ENCODE measurements at regions not wholly inside any gene's neighbourhood (a gene's known extent, or its start where the extent isn't known, plus 50 kb on each side); places are given as distances from the start of the nearest gene placed in this dataset.

DNA sequence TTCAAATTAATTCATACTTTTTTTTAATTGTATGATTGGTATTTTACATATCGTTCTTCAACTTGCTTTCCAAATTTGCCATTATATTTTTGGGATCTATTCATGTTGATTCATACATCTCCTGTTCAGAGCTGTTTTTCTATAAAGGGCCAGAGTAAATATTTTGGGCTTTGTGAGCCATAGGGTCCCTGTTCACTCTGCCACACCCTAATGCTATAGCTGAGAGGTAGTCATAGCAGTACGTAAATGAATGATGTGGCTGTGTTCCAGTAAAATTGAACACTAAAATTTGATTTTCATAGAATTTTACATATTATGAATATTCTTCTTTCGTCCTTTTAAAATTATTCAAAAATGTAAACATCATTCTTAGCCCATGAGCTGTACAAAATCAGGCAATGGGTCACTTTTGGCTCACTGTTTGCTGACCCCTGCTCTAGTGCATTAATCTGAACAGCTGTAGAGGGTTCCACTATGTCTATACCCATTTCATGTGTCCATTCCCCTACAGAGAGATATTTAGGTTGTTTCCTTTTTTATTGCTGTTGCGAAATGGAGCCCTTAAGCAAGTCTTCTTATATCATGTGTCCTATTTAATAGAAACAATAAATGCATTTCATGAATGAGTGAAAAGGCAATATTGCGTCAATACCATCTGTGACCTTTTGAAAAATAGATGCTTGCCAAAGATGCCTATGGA is 136.4 kb upstream of the SALL4 start:
- DNase-seq, result no peak
- H3K27ac ChIP-seq, result no peak overlapping the region
- no peaks in the 10 kb centered on the region for H3K9me3 ChIP-seq
- no peaks in the 10 kb centered on the region for H3K27me3 ChIP-seq
- no peaks in the 10 kb centered on the region for H3K4me1 ChIP-seq
- no peaks in the 10 kb centered on the region for H3K36me3 ChIP-seq (ENCODE audit: low read depth, missing control alignments)
- H3K4me3 ChIP-seq, result no peak overlapping the region
- intact Hi-C loops (cut with DNase I; ENCODE audit: low total_unique reads), result no loop called here
- WGBS, 2 donors, result 85 to 89% methylated on average over 5 of the region's 5 CpGs
- TF ChIP-seq CTCF (IDR thresholded peaks at IDR 0.05) (no peak), POLR2A (IDR thresholded peaks at IDR 0.05) (no peak)

GRCh38 chr20:51937779-51938178 is 135.5 kb upstream of the SALL4 start:
- no peak for TF ChIP-seq CTCF (IDR thresholded peaks at IDR 0.05)
- TF ChIP-seq POLR2A (IDR thresholded peaks at IDR 0.05), result no peak
- WGBS, 2 donors, result 89% methylated on average over 8 of the region's 8 CpGs
- H3K9me3 ChIP-seq, result no peaks in the 10 kb centered on the region
- intact Hi-C loops (cut with DNase I; ENCODE audit: low total_unique reads), result no loop called here
- no peaks in the 10 kb centered on the region for H3K27me3 ChIP-seq
- H3K36me3 ChIP-seq (ENCODE audit: low read depth, missing control alignments), result no peaks in the 10 kb centered on the region
- H3K4me1 ChIP-seq, result no peaks in the 10 kb centered on the region
- no peak for DNase-seq
- no peak overlapping the region for H3K27ac ChIP-seq
- no peak overlapping the region for H3K4me3 ChIP-seq

- intact Hi-C loops (cut with DNase I; ENCODE audit: low total_unique reads), result no loop called here
- TF ChIP-seq POLR2A (IDR thresholded peaks at IDR 0.05) (no peak), CTCF (IDR thresholded peaks at IDR 0.05) (no peak)
- no peak overlapping the region for H3K4me3 ChIP-seq
These were observed 134.1 kb upstream of the SALL4 start for GRCh38 chr20:51936377-51936776.

GRCh38 chr20:51935003-51935358 is 132.7 kb upstream of the SALL4 start:
- no peak for TF ChIP-seq CTCF (IDR thresholded peaks at IDR 0.05)
- TF ChIP-seq POLR2A (IDR thresholded peaks at IDR 0.05), result no peak
- no peaks in the 10 kb centered on the region for H3K4me1 ChIP-seq
- 58 to 66% methylated on average over 4 of the region's 4 CpGs for WGBS, 2 donors
- H3K27ac ChIP-seq, result no peak overlapping the region
- H3K4me3 ChIP-seq, result no peak overlapping the region
- no peak for DNase-seq
- no peaks in the 10 kb centered on the region for H3K36me3 ChIP-seq (ENCODE audit: low read depth, missing control alignments)
- no peaks in the 10 kb centered on the region for H3K27me3 ChIP-seq
- H3K9me3 ChIP-seq, result no peaks in the 10 kb centered on the region
- intact Hi-C loops (cut with DNase I; ENCODE audit: low total_unique reads), result no loop called here

More at GRCh38 chr20:51936377-51936776, 134.1 kb upstream of the SALL4 start:
- Histone ChIP-seq H3K27ac (no peak overlapping the region), H3K4me1 (no peaks in the 10 kb centered on the region), H3K36me3 (ENCODE audit: low read depth, missing control alignments) (no peaks in the 10 kb centered on the region), H3K27me3 (no peaks in the 10 kb centered on the region), H3K9me3 (no peaks in the 10 kb centered on the region)
- 76 to 86% methylated on average over 2 of the region's 2 CpGs for WGBS, 2 donors
- DNase-seq, result no peak

All from testis (tissue), 2 donors.